ENCODE measurements at regions not wholly inside any gene's neighbourhood (a gene's known extent, or its start where the extent isn't known, plus 50 kb on each side); places are given as distances from the start of the nearest gene placed in this dataset.
"Not testable (repeated sequence)": the region's sequence is repeated elsewhere in the genome, so short reads cannot be mapped to it uniquely, and the experiment has no call there.

DNA sequence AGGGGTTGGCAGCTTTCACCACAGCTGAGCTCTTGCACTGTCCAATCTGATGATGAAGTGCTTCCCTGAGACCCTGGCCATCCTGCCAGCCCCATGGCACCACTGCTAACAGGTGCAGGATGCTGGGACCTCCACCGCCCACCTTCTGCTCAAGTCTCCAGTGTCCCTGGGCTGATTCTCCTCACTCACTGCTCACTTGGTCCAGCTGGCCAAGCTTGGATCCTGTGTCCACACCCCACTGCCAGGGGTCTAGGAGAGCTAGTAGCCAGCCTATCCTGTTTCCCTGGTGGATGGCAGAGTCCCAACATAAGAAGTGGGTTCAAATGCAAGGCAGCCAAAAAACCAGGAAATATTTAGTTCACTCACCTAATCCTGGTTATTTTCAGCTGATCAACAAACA lies 217.2 kb upstream of the IRF2BP2 start:
- no peak for DNase-seq (ENCODE audit: low read depth in 2 of 2, low spot score in 1 of 2)

GRCh38 chr1:234826352-234826751 lies 216.4 kb upstream of the IRF2BP2 start:
- DNase-seq (ENCODE audit: low read depth in 2 of 2, low spot score in 1 of 2): no peak

- DNase-seq (ENCODE audit: low read depth in 2 of 2, low spot score in 1 of 2): no peak
These were observed 215.7 kb upstream of the IRF2BP2 start for GRCh38 chr1:234825498-234826165.

DNA sequence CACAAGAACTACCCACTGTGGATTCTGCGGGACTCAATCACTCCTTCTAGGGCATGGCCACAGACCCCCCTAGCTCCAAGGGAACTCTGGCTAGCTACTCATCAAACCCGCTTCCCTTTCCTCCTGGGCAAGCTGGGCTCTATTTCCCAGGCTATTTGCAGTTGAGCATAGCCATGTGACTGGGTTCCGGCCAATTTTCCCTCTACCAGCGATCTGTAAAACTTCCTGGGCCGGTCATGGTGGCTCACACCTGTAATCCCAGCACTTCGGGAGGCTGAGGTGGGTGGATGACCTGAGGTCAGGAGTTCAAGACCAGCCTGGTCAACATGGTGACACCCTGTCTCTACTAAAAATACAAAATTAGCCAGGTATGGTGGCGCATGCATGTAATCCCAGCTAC lies 214.9 kb upstream of the IRF2BP2 start:
- DNase-seq (ENCODE audit: low read depth in 2 of 2, low spot score in 1 of 2): not testable (repeated sequence)

DNA sequence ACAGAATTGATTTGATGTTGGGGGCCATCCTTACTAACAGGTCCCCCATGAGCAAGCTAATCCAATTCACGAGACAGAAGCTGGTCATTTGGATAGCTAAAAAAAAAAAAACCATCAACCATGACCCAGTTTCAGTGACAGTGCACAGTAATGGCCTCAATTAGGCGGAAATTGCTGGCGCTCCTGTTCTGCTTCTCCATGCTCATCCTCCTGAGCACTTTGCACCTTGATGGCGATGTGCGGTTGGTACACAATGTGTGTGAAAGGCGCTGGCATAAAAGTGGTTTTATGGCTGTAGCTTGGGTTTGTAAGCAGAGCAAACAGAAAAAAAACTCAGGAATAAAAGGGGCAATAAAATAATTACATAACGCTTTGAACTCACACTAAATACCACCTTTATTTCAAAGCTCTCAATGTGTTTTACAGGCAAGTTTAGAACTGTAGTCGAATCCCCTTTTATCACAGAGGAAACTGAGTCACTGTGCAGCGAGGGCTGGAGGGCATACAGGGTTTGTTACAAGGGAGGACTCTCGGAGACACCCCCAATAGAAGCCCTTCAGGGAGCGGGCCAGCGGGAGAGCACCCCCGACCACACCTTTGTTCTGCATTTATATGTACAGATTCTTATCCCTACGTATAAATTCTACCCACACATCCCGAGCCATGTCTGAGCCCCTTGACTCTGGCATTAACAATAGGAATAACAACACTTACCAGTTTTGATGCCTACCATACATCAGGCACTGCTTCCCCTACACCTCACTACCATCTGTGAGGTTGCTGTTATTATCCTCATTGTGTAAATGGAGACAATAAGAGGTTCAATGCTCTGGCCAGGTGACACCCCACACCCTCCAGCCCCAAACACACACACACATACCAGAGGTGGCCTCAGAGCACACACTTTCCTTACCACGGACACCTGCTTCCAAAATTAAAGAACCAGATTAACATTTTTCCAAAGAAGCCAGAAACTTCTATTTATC lies 213.5 kb upstream of the IRF2BP2 start:
- no peak for DNase-seq (ENCODE audit: low read depth in 2 of 2, low spot score in 1 of 2)

- DNase-seq (ENCODE audit: low read depth in 2 of 2, low spot score in 1 of 2): no peak
These were observed 211.9 kb upstream of the IRF2BP2 start for GRCh38 chr1:234821840-234822239.

GRCh38 chr1:234820597-234820996 lies 210.6 kb upstream of the IRF2BP2 start:
- DNase-seq (ENCODE audit: low read depth in 2 of 2, low spot score in 1 of 2): no peak

DNA sequence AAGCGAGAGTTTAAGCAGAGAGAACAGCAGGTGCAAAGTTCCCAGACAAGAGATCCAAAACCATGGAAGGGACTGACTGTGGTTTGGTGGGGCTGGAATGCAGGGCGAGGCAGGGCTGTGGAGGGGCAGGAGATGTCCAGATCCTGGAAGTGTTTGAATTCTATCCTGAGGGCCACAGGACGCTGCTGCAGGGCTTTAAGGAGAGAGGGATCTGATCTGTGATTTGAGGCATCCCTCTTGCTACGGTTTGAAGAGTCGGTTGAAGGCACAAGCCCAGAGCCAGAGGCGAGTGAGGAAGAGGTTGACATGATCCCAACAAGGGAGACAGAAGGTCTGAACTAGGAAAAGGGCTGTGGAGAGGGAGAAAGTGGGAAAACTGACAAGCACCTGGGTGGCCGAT lies 209.9 kb upstream of the IRF2BP2 start:
- not testable (repeated sequence) for DNase-seq (ENCODE audit: low read depth in 2 of 2, low spot score in 1 of 2)

GRCh38 chr1:234818040-234818387 lies 208.0 kb upstream of the IRF2BP2 start:
- DNase-seq (ENCODE audit: low read depth in 2 of 2, low spot score in 1 of 2): not testable (repeated sequence)

DNA sequence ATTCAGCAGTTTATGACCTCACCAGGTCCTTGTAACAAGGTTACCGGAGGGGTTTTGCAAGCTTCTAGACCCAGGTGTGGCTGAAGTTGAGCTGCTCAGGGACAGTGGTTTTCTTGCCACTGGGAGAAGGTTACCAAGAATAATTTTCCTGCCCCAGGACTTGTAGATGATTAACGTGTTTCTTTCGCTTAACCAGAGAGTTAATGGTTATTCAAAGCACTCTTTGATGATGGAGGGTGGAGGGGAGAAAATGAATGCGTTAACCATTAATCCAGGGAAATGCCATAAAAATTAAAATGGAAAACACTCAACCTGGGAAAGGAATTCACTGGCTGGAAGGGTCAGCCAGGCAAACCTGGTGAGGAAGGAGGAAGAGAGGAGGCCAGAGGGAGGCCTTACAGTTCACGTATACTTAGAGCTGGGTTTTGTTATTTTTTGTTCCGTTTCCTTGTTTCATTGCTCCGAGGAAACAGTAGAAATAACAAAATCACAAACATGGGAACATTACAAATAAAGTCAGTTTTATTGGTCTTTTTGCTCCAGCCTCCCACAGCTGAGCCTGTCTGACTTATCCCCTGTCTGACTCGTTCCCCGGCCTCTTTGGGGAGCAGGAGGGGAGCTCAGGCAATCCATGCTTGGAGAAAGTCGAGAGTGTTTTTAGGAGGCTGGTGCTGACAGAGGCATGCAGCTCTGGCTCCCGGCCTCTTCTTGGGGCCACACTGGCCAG lies 207.5 kb upstream of the IRF2BP2 start:
- not testable (repeated sequence) for DNase-seq (ENCODE audit: low read depth in 2 of 2, low spot score in 1 of 2)

DNA sequence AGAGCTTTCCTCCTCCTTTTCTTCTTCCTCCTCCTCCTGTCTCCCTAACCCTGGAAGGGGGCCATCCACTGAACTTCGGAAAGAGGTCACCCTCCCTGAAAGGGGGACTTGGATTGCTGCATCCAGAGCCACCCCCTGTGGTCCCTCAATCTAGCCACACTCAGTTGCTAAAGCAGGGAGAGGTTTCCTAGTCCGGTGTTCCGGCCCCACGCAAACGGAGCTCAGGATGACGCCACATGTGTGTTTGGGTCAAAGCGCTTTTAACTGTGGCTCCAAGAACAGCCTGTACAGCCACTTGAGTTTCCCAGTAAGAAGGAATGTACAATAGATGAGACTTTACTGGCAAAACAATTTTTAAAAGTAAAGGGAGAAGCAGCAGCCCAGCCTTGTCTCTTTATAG lies 206.9 kb upstream of the IRF2BP2 start:
- DNase-seq (ENCODE audit: low read depth in 2 of 2, low spot score in 1 of 2): not testable (repeated sequence)

DNA sequence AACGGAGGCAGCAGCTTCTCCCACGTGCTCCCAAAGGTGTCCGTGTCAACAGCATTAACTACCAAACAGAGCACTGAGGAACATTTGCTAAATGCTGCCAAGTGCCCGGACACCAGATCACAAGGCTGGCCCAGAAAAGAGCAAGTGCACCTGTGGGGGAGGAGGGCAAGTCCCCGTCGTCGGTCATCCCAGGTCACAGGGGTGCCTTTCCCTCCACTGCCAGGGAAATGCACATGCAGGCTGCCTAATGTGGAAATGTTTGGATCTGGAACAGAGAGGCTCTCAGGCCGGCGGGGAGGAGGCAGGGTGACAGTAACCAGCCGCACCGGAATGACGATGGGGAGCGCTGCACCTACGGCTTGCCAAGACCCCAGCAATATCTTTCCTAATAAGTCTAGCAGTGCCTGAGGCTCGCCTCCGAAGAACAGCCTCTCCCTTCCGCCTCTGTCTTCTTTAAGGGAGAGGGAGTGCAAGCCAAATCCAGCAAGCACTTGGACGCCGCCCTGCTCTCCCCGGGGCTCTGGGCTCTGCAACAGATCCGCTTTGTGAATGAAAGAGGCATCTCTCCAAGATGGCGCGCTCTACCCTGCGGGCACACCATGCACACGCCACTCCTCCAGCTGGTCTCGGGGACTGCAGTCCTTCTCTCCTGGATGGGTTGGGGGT lies 206.3 kb upstream of the IRF2BP2 start:
- DNase-seq (ENCODE audit: low read depth in 2 of 2, low spot score in 1 of 2): not testable (repeated sequence)

DNA sequence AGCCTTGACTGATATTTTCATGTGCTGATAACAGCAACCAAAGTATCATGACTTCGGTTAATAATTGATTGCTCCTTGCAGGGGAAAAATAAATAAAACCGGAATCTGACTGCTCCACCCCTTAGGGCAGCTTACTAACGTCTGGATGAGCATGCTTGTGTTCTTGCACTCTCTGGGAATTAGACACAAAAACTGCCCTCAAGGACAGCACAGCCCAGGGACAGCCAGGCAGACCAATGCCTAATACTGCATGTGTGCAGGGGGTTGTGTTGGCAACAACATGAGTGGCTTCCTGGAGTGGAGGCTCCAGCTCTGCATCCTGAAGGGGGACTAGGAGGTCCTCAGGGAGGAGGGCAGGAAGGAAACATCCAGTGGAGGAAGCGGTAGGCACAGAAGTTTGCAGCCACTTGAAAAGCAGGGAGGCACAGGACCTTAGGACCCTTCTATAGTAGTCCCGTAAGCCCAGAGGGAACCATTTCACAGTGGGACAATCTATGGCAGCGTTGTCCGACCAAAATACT lies 205.4 kb upstream of the IRF2BP2 start:
- not testable (repeated sequence) for DNase-seq (ENCODE audit: low read depth in 2 of 2, low spot score in 1 of 2)

DNA sequence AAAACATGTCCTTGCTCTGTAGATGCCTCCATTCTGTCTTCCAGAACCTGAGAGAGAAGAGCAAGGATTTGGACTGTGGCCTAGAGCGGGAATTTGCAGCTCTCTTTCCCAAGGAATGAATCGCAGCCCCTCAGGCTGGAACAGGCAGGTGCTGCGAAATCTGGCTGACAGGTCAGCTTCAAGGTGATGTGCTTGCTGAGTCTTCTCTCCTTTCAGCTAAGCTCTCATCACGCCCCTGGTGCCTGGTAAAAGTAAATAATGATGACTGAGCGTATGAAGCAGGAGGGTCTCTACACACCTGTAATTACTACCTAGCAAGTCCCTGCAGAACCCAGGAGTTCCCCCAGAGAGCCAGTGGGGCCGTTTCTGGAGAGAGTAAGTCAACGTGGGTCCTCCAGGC lies 204.3 kb upstream of the IRF2BP2 start:
- not testable (repeated sequence) for DNase-seq (ENCODE audit: low read depth in 2 of 2, low spot score in 1 of 2)

DNA sequence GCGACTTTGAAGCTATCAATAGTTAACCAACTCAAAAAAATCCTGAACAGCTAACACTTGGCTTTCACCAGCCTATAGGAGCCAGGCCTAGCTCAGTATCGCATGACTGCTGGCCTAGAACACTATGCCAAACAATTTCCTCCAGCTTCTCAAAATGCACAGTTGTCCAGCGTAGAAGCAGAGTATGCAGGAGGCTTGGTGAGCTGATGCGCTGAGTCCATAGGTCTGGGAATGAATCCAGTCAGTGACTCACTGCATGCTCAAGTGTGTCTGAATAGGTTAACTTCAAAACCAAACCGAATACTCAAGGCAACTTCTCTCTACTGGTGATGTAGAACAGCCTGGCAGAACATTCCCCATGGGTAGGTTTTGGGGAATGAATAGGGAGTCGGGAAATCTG lies 201.8 kb upstream of the IRF2BP2 start:
- not testable (repeated sequence) for DNase-seq (ENCODE audit: low read depth in 2 of 2, low spot score in 1 of 2)

GRCh38 chr1:234810726-234811125 lies 200.7 kb upstream of the IRF2BP2 start:
- not testable (repeated sequence) for DNase-seq (ENCODE audit: low read depth in 2 of 2, low spot score in 1 of 2)

DNA sequence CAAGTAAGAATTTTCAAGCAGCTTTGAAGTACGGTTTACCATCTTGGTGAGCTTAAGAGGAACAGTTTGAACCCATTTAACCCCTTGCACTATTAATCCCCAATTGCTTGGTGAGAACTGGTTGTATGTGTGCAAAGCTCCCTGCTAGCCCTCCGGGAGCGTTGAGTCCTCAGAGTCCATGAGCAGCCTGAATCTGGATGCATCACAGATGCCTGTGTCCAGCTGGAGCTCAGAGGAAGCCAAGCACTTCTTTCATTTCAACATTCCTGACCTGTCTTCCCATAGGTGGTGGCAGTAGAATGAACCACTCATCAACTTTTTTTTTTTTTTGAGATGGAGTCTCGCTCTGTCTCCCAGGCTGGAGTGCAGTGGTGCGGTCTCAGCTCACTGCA lies 199.9 kb upstream of the IRF2BP2 start:
- not testable (repeated sequence) for DNase-seq (ENCODE audit: low read depth in 2 of 2, low spot score in 1 of 2)

DNA sequence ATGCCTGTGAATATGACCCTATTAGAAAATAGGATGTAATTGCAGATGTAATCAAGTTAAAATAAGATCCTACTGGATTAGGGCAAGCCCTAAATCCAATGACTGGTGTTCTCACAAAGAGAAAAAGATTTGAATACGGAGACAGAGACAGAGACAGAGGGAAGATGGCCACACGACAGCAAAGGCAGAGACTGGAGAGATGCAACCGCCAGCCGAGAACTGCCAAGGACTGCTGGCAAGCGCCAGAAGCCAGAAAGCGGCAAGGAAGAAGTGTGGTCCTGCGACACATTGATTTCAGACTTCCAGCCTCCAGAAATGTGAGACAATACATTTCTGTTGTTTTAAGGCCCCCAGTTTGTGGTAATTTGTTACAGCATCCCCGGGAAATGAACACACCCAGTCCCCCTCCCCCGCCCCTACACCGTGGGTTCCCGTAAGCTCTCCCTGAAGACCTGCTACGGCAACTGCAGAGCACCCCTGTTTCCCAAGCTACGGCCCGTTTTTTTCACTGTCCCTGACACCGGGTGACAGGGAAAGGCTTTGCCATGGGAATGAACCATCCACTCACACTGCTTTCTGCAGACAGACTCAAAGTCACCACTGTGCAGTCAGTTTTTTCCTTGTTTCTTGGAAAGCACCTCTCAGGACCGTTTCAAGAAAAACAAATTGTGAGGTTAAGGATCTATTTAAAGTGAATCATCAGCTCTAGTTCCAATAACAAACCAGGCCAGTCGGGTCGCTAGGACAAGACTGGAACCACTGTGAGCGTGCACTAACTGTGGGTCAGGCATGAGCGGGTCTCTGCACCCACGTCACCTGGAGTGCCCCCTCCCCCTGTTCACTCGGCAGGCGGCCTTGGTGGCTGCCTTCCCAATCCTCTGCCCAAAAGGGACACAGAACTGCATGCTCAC lies 199.2 kb upstream of the IRF2BP2 start:
- DNase-seq (ENCODE audit: low read depth in 2 of 2, low spot score in 1 of 2): not testable (repeated sequence)

- not testable (repeated sequence) for DNase-seq (ENCODE audit: low read depth in 2 of 2, low spot score in 1 of 2)
These were observed 198.5 kb upstream of the IRF2BP2 start for GRCh38 chr1:234808459-234808858.

- not testable (repeated sequence) for DNase-seq (ENCODE audit: low read depth in 2 of 2, low spot score in 1 of 2)
These were observed 197.7 kb upstream of the IRF2BP2 start for GRCh38 chr1:234807705-234808104.

Data from stimulated activated CD8-positive, alpha-beta memory T cell treated with anti-CD3 and anti-CD28 coated beads, Interleukin-4, amount 100 ng/mL, for 4 hours (primary cell).